CD4-positive, CD25-positive, alpha-beta regulatory T cell (primary cell): ENCODE measurements at regions not wholly inside any gene's neighbourhood (a gene's known extent, or its start where the extent isn't known, plus 50 kb on each side); places are given as distances from the start of the nearest gene placed in this dataset.
A peak's percentile ranks its signal among the peaks of the same experiment; 100 is the strongest.
"Not testable (repeated sequence)": the region's sequence is repeated elsewhere in the genome, so short reads cannot be mapped to it uniquely, and the experiment has no call there.

Source experiments
- ATAC-seq, 2 donors: fragments of 150-1000 bp; cut with Tn5 transposase; one replicate each; pipeline ENCODE4 v1.10.0; 2021; ENCODE audit warnings: low read depth in 2 of 2, moderate number of reproducible peaks in 2 of 2, moderate library complexity in 1 of 2
- DNase-seq, 3 donors: peaks; one replicate each; pipeline versions ENCODE4 v3.0.0 to v3.0.0-alpha.2; 2012 to 2022; ENCODE audit warnings: mixed read lengths in 1 of 3
- H3K27ac ChIP-seq: one replicate; pipeline ENCODE4 v1.7.0; 2013; ENCODE audit warnings: mild to moderate bottlenecking, low read length; ENCODE audit not compliant: insufficient read depth, poor library complexity, severe bottlenecking
- H3K27me3 ChIP-seq: one replicate; pipeline ENCODE4 v1.7.0; 2013; ENCODE audit warnings: low read length; ENCODE audit not compliant: control insufficient read depth, insufficient read depth
- H3K36me3 ChIP-seq: one replicate; pipeline ENCODE4 v1.7.0; 2013; ENCODE audit warnings: mild to moderate bottlenecking, low read length, moderate library complexity; ENCODE audit not compliant: control insufficient read depth, insufficient read depth
- H3K4me1 ChIP-seq: 2 replicates; pipeline ENCODE4 v1.7.0; 2013; ENCODE audit warnings: mild to moderate bottlenecking, low read length; ENCODE audit not compliant: insufficient read depth, control insufficient read depth, poor library complexity, severe bottlenecking
- H3K4me3 ChIP-seq: one replicate; pipeline ENCODE4 v1.7.0; 2013; ENCODE audit warnings: low read depth, mild to moderate bottlenecking, low read length, moderate library complexity
- H3K9me3 ChIP-seq, 2 experiments: 1 replicate in 1 of 2; 2 replicates in 1 of 2; pipeline ENCODE4 v1.7.0; 2013; ENCODE audit warnings: low read length in 2 of 2, mild to moderate bottlenecking in 1 of 2, moderate library complexity in 1 of 2; ENCODE audit not compliant: control insufficient read depth in 2 of 2
- H3K27ac Mint-ChIP-seq, 3 donors: one replicate each; pipeline ENCODE4 v1.8.0; 2020 to 2022; ENCODE audit warnings: mild to moderate bottlenecking in 3 of 3, mixed read lengths in 3 of 3, moderate library complexity in 2 of 3
- H3K27me3 Mint-ChIP-seq: one replicate; pipeline ENCODE4 v1.8.0; 2022; ENCODE audit warnings: mild to moderate bottlenecking, mixed read lengths
- H3K36me3 Mint-ChIP-seq: one replicate; pipeline ENCODE4 v1.8.0; 2020; ENCODE audit warnings: mixed read lengths
- H3K4me1 Mint-ChIP-seq, 4 donors: one replicate each; pipeline ENCODE4 v1.8.0; 2020 to 2022; ENCODE audit warnings: mixed read lengths in 4 of 4, mild to moderate bottlenecking in 1 of 4
- H3K4me3 Mint-ChIP-seq, 4 donors: one replicate each; pipeline ENCODE4 v1.8.0; 2020 to 2022; ENCODE audit warnings: mild to moderate bottlenecking in 4 of 4, mixed read lengths in 4 of 4, moderate library complexity in 3 of 4
- H3K9me3 Mint-ChIP-seq, 7 donors: one replicate each; pipeline ENCODE4 v1.8.0; 2020 to 2022; ENCODE audit warnings: mixed read lengths in 7 of 7, mild to moderate bottlenecking in 3 of 7, moderate library complexity in 2 of 7

GRCh38 chr16:88161623-88162275 lies 210.5 kb downstream of the BANP start:
- H3K4me3 ChIP-seq, H3K36me3 Mint-ChIP-seq, H3K4me1 Mint-ChIP-seq, H3K4me1 ChIP-seq, H3K9me3 Mint-ChIP-seq, H3K9me3 ChIP-seq, ATAC-seq, H3K27ac Mint-ChIP-seq, DNase-seq, H3K36me3 ChIP-seq, H3K4me3 Mint-ChIP-seq, H3K27me3 ChIP-seq, H3K27ac ChIP-seq: not testable (repeated sequence)
- H3K27me3 Mint-ChIP-seq, result peaks cover 13% of the 10 kb centered on the region

DNA sequence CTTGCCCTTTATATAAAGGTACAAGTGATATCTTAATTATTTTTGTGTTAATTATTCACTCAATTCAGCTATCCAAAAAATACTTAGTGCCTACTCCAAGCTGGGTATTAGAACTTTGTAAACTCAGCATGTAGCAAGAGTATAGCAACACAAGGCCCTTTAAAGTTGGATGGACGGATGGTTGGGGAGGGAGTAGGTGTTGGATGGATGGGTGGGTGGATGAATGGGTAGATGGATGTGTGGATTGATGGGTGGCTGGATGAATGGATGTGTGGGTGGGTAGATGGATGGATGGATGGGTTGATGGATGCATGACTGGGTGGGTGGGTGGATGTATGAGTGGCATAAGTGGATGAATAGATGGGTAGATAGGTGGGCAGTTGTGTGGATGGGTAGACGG lies 211.5 kb downstream of the BANP start:
- H3K4me3 ChIP-seq, H3K4me1 Mint-ChIP-seq, DNase-seq, H3K36me3 ChIP-seq, H3K4me3 Mint-ChIP-seq, H3K9me3 Mint-ChIP-seq, H3K4me1 ChIP-seq, H3K36me3 Mint-ChIP-seq, H3K27ac ChIP-seq, H3K9me3 ChIP-seq, H3K27ac Mint-ChIP-seq, ATAC-seq, H3K27me3 ChIP-seq: not testable (repeated sequence)
- peaks cover 13% of the 10 kb centered on the region for H3K27me3 Mint-ChIP-seq

GRCh38 chr16:88164196-88165039 lies 213.2 kb downstream of the BANP start:
- H3K27ac Mint-ChIP-seq, result peak overlapping the region in 1 of 3 donors; percentile 32
- H3K9me3 Mint-ChIP-seq, ATAC-seq, H3K4me3 Mint-ChIP-seq, H3K9me3 ChIP-seq, H3K4me1 Mint-ChIP-seq, H3K36me3 Mint-ChIP-seq, H3K4me1 ChIP-seq, DNase-seq, H3K36me3 ChIP-seq, H3K4me3 ChIP-seq, H3K27ac ChIP-seq, H3K27me3 ChIP-seq: not testable (repeated sequence)
- peaks cover 11% of the 10 kb centered on the region for H3K27me3 Mint-ChIP-seq

DNA sequence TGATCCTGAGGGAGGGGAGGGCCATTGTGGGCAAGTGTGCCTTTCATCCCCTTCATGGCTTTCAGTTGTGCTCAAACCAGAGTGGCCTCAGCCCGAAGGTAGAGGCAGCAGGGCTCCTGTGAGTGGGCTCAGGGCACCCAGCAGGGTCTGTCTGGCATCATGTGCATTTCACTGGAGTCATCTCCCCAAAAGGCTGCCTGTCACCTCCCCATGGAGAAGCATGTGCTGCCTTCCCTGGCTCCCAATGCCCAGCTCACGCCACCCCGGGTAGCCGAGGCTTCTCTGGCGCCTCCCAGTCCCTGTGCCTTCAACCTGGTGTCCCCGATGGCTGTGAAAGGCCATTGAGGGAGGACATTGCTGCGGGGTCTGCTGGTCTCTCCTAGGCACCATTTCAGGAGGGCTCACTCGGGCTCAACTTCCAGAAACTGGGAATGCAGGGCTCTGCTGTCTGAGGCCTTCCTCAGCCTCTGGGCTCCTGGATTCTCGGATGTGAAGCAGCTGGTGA lies 213.9 kb downstream of the BANP start:
- H3K27ac Mint-ChIP-seq, H3K4me3 Mint-ChIP-seq, H3K27ac ChIP-seq, H3K4me3 ChIP-seq, H3K27me3 ChIP-seq, H3K4me1 Mint-ChIP-seq, ATAC-seq, H3K9me3 ChIP-seq, H3K9me3 Mint-ChIP-seq, DNase-seq, H3K27me3 Mint-ChIP-seq, H3K4me1 ChIP-seq, H3K36me3 Mint-ChIP-seq, H3K36me3 ChIP-seq: not testable (repeated sequence)

DNA sequence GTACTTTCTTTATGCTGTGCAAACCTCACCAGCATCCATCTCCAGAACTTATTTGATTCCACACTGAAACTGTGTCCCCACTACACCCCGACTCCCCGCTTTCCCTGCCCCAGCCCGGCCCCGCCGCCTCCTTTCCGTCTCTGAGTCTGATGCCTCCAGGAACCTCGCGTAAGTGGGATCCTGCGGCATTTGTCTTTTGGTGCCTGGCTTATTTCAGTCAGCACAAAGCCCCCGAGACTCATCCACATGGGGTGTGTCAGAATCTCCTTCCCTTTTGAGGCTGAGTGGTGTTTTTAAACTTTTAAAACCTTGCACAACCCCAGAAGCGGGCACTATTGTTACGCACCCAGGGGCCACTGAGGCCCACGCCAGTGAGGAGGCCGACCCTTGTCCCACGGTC lies 214.4 kb downstream of the BANP start:
- H3K9me3 Mint-ChIP-seq, H3K4me1 Mint-ChIP-seq, H3K27ac ChIP-seq, H3K36me3 ChIP-seq, H3K9me3 ChIP-seq, H3K27ac Mint-ChIP-seq, H3K27me3 ChIP-seq, H3K4me3 ChIP-seq, H3K4me3 Mint-ChIP-seq, ATAC-seq, DNase-seq, H3K36me3 Mint-ChIP-seq, H3K4me1 ChIP-seq: not testable (repeated sequence)
- H3K27me3 Mint-ChIP-seq, result peaks cover 12% of the 10 kb centered on the region

- not testable (repeated sequence) for H3K36me3 Mint-ChIP-seq
- H3K27me3 Mint-ChIP-seq, result peaks cover 12% of the 10 kb centered on the region
Observed at GRCh38 chr16:88166209-88166773, 215.1 kb downstream of the BANP start.

GRCh38 chr16:88167798-88168556 lies 214.8 kb upstream of the ZNF469 start:
- DNase-seq, result not testable (repeated sequence)

More at GRCh38 chr16:88166209-88166773, 215.1 kb downstream of the BANP start:
- not testable (repeated sequence) for H3K9me3 ChIP-seq, H3K9me3 Mint-ChIP-seq, H3K4me1 Mint-ChIP-seq, H3K36me3 ChIP-seq, H3K4me3 ChIP-seq, H3K27me3 ChIP-seq, H3K4me1 ChIP-seq, ATAC-seq, DNase-seq, H3K4me3 Mint-ChIP-seq, H3K27ac ChIP-seq
- H3K27ac Mint-ChIP-seq, result peak overlapping the region in 1 of 3 donors; percentile 63

More at GRCh38 chr16:88167798-88168556, 214.8 kb upstream of the ZNF469 start:
- not testable (repeated sequence) for H3K4me3 Mint-ChIP-seq, ATAC-seq, H3K27ac ChIP-seq, H3K4me3 ChIP-seq, H3K4me1 Mint-ChIP-seq, H3K36me3 Mint-ChIP-seq, H3K4me1 ChIP-seq, H3K9me3 Mint-ChIP-seq, H3K36me3 ChIP-seq, H3K27ac Mint-ChIP-seq, H3K27me3 ChIP-seq, H3K9me3 ChIP-seq
- H3K27me3 Mint-ChIP-seq, result peaks cover 26% of the 10 kb centered on the region
